Dermis blood vessel endothelial cell (primary cell): ENCODE measurements at regions not wholly inside any gene's neighbourhood (a gene's known extent, or its start where the extent isn't known, plus 50 kb on each side); places are given as distances from the start of the nearest gene placed in this dataset.

Experiments used
- DNase-seq: peaks from one replicate; pipeline ENCODE4 v3.0.0; 2010

DNA sequence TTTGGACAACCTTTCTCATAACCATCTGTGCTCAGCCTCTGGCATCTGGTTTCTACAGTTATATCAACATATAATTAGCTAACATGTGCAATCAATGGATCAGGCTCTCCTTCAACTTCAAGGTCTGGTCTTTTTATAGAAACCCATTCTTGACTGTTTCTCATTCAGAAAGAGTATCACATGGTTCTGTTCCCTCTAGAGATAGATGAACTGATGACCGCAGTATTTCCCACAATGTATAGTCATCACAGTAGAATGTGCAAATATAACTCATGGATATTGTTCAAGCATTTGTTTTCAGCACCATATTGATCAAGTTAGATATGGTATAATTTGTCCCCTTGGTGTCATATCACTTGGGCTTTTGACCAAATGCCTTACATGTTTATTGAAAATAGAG is 656.2 kb downstream of the FRK start:
- no peak for DNase-seq

DNA sequence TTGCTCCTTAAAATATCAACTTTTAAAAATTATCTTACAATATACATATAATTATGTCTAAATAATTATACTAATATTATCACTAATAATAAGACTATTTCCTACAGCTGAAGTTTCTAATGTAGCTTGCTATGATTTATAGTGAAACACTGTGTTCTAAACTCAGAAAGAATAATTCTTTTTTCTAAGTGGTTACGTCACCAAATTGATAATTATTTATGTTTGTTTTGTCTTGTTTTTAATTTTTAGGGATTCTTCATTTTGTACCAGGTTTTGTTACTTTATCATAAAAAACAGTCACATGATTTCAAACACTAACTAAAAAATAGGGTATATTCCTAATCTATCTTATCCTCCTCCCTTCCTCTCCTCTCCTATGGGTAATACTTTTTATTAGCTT is 662.1 kb downstream of the FRK start:
- DNase-seq = no peak

DNA sequence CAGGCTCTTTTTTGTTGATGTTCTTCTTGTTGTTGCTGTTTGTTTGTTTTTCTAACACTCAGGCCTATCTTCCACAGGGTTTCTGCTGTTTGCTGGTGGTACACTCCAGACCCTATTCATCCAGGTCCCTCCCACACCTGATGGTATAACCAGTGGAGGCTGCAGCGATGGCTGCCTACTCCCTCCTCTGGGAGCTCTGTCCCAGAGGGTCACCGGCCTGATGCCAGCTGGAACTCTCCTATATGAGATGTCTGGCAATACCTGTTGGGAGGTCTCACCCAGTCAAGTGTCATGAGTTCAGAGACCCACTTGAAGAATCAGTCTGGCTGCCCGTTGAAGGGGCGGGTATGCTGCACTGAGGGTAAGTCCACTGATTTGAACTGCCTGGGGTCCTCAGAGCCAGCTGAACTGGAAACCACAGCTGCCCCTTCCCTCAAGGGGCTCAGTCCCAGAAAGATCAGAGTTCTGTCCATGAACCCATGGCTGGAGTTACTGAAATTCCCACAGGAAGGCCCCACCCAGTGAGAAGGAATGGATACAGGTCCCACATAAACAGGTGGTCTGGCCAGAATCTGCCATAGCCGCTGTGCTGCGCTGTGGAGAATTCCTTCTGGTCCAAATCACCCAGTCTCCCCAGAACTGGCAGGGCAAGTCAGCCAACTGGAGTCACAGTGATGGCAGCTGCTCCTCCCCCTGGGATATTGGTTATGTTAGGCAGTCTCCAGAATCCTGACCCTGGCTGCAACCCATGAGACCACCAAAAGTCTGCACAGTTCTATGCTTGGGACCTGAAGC is 664.4 kb downstream of the FRK start:
- DNase-seq = no peak

DNA sequence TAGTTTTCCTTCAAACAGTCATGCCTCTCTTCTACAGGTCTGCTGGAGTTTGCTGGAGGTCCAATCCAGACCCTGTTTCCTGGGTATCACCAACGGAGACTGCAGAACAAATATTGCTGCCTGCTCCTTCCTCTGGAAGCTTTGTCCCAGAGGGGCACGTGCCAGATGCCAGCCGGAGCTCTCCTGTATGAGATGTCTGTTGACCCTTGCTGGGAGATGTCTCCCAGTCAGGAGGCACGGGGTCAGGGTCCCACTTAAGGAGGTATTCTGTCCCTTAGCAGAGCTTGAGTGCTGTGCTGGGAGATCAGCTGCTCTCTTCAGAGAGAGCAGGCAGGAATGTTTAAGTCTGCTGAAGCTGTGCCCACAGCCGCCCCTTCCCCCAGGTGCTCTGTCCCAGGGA is 666.9 kb downstream of the FRK start:
- no peak for DNase-seq

DNA sequence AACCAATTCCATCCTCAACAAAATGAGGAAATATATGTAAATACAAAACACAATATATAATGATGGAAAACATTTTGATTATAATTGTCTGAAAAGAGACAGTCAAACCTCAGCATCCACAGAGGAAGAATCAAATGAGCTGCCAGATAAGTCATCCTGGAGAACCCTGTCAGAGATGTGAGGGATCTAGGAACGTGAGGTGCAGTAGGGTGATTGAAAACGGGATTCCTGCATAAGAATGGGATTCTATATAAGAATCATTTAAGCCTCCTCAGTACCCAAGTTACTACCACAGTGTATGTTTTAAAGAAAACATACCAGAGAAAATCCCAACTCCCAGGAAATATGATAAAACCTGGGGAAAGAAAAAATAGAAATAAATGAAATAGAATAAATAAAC is 690.5 kb downstream of the FRK start:
- no peak for DNase-seq

DNA sequence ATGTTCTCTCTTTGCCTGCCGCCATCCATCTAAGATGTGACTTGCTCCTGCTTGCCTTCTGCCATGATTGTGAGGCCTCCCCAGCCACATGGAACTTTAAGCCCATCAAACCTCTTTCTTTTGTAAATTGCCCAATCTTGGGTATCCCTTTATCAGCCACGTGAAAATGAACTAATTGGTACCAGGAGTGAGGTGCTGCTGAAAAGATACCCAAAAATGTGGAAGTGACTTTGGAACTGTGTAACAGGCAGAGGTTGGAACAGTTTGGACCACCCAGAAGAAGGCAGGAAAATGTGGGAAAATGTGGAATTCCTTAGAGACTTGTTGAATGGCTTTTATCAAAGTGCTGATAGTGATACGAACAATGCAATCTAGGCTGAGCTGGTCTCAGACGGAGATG is 694.9 kb downstream of the FRK start:
- no peak for DNase-seq

DNA sequence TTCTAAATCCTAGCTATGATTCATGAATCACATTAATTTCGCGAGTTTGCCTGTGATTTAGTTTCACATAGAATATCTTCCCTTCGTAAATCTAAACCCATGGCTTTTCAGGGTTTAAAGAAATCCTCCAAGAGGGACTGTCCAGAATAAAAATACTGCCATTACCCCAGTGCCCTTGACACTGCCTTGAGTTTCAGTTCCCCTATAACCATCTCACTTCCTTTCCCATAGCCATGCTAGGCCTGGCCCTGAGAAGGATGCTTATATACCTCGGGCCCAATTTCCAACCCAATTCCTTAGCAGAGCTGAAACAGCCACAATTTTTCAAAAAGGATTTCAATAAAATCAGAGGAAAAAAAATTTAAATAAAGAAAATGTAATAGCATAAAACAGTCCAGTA is 697.3 kb downstream of the FRK start:
- no peak for DNase-seq

DNA sequence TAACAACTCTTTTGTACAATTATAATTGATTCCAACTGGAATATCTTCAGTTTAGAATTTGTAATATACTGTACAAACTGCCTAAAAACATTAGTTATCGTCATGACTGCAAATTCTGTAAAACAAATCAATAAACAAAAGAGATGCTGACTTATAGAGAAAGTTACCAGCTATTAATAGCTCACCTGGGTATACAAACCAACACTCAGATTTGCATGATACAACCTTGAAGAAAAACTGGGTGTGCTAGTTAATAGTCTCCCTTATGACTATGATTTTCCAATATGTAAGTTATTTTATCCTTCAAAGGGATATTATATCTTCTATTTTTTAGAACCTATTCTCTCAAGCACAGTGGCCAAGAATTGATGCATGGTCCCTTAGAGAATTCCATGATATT is 698.5 kb downstream of the FRK start:
- no peak for DNase-seq

DNA sequence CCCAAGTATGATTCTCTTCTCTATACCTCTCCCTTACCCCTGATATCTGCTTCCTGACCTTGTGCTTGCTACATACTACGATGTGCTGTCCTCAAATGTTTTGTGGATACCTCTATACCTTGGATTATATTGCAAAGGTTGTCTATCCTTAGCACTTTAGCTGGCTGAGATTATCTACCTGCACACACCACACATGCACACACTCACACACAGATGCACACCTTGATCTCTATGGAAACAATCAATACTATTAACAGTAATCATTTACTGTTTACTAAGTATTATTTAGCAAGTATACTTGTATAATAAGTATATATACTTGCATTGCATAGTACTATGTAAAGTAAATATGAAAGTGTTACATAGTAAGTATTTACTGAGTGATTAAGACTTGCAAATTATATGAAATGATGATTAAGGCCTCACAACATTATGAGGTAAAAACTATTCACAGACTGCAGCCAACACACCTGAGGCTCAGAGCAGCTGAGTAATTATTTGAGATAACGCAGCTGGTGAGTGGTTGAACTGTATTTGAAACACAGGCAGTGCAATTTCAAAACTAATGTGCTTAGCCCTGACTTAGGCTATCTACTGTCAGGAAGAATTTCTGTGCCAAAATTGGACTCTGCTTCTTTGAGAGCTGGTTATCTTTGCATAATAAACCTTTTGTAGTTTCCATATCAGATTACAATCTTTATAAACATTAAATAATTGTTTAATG is 699.9 kb downstream of the FRK start:
- no peak for DNase-seq

DNA sequence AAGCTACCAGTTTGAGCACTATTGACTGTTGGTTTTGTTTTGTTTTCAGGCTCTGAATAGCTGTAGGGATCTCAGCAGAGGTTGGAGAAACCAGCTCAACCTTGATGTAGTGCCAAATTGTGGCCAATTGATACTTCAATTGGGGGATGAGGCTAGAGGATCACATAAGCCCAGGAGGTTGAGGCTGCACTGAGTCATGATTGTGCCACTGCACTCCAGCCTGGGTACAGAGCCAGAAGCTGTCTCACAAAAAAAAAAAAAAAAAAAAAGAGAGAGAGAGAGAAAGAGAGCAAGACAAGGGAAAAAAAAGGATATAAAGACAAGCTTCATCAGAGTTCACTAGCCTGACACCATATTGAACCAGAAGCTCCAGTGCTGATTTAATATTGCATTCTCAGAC is 702.1 kb downstream of the FRK start:
- no peak for DNase-seq

DNA sequence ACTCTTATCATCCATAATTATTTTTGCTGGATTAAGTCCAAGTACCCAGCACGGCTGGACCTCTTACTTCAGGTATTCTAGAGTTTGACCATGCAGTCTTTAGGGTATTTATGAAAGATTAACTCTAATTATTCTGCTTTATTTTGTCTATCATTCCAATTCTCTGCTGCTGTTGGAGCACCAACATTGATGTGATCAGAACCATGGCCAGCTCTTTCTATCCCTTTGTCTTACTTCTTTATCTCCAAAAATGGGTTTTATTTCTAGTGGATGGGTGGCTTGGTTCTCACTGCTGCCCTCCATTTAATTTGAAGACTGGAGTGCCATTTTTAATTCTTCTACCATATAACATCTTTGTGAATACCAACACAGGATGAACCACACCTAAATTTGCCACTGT is 704.3 kb downstream of the FRK start:
- no peak for DNase-seq

DNA sequence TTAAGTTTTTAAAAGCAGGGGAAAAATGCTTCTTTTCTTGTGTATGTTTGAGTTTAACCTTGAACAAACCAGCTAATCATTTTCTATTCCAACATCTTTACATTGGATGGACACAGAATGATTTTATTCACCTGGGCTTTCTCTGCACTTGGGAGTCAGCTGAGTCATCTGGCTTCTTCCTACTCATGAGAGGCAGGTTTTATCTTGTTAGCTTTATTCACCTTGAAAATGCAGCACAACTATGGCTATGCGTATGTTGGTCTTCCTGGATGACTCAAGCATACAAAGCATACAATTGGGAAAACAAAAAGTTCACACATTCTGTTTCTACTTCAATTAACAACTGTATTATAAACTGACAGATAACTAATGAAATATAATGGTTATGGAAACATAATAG is 737.7 kb downstream of the FRK start:
- DNase-seq = no peak

DNA sequence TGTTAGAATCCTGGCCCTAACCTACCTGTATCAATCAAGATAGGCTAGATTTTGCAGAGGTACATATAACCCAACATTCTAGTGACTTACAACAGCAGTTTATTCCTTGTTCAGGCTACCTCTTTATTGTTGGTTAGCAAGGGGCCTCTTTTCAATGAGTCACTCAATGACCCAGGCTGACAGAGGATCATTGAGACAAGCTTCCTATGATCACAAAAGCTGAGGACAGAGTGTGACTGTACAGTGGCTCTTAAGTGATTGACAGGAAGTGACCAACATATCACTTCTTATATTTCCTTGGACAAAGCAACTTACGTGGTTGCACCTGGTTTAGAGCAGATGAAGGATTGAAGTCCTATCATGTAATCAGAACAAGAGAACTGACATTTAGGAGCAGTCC is 740.9 kb downstream of the FRK start:
- DNase-seq = no peak

DNA sequence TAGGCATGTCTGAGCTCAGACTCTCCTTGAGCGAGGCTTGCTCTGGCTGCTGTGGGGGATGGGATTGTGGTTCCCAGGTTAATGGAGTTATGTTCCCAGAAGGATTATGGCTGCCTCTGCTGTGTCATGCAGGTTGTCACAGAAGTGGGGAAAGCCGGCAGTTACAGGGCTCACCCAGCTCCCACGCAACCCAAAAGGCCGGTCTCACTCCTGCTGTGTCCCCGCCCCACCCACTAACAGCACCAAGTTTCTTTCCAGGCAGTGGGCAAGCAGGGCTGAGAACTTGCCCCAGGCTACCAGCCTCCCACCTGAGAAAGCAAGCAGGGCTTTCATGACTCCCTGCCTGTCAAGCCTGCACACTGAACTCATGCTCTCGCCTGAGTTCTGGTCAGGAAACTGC is 750.5 kb downstream of the FRK start:
- no peak for DNase-seq

DNA sequence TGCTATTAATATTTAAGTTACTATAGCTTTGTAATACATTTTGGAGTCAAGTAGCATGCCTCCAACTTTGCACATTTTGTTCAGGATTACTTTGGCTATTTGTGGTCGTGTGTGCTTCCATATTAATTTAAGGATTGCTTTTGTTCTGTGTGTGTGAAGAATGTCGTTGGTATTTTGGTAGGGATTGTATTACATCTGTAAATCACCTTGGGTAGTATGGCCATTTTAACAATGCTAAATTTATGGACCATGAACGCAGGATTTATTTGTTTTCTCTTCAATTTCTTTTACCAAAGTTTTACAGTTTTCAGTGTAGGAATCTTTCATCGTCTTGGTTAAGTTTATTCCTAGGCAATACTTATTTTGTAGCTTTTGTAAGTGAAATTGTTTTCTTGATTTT is 758.0 kb downstream of the FRK start:
- DNase-seq = no peak

DNA sequence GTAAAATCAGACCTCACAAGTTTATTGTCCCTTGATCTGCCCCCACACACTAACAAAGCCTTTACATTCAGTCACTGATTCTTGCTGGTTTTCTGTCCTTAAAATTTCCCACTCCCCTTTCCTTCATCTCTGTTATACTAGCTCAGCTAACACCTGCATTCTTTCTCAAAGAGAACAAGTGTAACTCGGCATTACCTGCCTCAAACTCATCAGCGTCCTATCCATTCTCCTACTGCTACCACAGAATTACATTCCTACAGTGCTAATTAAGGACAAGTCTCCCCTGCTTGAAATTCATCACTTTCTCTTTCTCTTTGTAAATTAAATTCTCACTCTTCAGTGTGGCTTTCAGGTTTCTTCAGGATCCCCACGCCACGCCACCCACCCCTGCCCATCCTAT is 773.2 kb downstream of the FRK start:
- DNase-seq = no peak

DNA sequence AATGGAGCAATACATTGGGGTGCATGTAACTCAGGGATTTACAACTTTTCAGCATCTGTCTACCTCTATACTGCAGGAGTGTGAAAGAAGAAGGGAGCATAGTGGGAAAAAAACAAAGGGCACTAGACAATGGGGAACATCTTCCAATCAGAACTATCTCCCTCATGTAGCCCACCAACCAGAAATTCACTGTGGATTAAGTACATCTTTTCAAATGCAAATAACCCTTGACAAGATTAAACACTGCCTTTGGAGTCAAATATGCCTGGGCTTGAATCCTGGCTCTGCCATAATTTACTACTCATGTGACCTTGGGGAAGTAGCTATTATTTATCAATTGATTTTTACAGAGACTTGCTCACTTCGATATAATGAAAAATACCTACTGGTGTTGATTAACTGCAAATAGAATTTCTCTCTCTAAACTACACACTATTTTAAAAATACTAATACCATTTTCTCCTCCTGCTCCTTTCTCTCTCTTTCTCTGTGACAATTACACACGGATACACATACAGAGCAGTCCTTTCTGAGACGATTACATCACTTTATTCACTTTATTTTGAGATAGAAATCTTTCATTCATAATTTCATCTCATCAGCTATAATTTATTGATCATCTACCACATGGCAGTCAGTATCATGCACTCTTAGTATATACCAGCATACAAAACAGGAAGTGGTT is 783.7 kb downstream of the FRK start:
- DNase-seq = no peak

DNA sequence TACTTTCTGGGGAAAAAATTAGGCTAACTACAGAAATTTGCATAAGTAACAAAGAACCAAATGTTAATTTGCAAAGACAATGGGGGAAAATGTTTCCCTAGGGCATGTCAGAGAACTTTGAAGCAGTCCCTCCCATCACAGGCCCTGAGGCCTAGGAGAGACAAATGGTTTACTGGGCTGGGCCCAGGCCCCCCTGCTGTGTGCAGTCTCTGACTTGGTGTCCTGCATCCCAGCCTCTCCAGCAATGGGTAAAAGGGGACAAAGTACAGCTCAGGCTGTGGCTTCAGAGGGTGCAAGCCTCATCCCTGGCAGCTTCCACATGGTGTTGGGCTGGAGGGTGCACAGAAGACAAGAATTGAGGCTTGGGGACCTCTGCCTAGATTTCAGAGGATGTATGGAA is 788.4 kb downstream of the FRK start:
- no peak for DNase-seq

DNA sequence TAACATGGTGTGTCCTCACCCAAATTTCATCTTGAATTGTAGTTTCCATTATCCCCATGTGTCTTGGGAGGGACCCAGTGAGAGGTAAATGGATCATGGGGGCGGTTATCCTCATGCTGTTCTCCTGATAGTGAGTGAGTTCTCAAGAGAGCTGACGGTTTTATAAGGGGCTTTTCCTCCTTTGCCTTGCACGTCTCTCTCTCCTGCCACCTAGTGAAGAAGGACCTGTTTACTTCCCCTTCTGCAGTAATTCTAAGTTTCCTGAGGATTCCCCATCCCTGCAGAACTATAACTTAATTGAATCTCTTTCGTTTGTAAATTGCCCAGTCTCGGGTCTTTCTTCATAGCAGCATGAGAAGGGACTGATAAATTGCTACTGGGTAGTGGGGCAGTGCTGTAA is 789.3 kb downstream of the FRK start:
- DNase-seq = no peak

DNA sequence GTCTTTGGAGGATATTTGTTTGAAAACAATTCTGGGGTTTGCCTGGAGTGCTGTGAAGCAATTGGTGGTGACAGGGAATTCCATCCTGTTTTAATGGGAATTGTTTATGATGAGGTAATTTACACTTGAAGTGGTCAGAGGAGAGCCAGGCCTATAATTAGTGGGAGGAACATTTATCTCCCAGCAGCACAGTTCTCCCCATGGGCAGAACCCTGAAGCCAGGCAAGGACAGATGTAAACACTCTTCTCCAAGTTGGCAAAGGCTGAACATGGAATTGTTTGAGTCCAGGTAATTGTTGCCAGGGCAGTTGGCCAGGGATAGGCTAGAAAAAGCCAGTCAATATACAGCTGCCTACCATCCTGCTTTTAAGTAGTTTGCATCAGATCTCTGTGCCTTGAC is 789.7 kb downstream of the FRK start:
- no peak for DNase-seq

DNA sequence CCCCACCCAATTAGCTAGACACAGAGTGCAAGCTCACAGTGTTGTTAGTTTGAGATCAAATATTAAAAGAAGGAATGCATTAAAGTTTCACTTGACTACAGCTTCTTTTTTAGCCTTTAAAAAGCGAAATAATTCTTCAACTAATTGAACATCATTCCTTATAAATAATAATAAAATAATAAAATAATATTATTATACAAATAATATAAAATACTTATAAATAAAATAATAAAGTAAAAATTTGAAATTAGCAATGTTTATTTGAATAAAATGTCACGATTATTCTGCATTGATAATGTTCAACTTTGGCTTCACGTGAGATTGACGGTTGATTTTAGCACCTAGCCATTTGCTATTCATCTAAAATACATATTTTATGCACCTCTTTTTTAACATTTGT is 819.3 kb downstream of the FRK start:
- DNase-seq = no peak

DNA sequence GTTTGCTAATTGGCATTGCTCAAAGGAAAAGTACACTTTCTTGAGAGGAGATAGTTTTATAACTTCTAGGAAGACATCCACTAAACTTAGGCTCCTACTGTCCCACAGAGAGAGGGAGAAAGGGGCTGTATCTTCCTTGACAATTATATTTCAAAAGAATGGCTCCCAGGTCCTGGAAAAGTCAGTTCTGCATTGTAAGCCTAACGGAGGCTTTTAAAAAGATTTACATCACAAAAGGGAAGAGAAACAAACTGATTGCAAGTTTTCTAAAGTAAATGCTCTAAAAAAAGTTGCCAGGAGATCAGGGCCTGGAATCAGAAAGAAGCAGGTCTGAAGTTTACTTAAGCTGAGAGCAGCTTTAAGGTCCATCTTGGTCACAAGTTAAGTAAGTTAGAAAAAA is 839.5 kb downstream of the FRK start:
- DNase-seq = no peak

DNA sequence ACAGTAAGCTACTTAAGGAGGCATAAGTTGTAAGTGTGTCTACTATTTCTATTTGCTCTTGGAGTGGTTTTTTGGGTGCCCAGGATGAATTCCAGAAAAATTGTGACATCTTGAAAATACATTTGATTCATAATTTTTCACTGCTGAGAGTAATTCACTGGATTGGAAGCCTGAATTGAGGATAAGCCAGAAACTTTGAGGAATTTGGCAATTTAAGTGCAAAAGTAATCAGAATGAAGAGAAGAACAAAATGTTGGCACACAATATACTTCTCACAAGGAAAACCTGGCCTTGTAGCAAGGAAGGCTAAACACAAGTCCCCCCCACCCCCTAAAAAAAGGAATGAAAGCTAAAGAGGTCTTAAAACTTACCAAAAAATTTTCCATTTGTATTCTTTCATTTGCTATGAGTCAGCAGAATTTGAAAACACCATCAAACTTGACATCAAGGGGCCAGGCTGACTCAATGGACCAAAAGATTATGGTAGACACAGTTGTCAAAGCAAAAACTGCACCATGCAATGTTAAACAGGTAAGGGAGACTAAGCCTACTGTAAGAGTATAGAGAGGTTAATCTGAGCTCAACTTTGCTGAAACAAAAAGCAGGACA is 840.0 kb downstream of the FRK start:
- no peak for DNase-seq

DNA sequence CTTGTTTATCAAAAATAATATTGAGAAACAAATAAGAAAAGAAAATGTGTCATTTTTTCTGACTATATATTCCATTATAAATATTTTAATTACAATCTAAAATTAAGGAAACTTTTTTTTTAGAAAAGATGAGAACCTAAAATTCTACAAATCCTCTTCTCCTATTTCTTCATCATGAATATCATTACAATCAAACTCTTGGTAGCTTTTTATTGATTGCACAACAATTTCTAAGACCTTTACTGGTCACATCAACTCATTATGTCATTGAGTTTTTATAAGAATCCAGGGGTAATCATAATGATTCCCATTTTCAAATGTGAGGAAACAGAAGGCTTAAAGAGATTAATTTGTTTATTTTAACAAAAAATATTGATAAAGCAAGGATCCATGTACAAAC is 841.0 kb downstream of the FRK start:
- DNase-seq = no peak
